C4-2B (cell line): ENCODE measurements at regions not wholly inside any gene's neighbourhood (a gene's known extent, or its start where the extent isn't known, plus 50 kb on each side); places are given as distances from the start of the nearest gene placed in this dataset.

Source experiments
- CTCF ChIP-seq: fragments of 450-650 bp; conservative IDR thresholded peaks from 2 replicates; pipeline ENCODE4 v1.5.1; 2017; ENCODE audit warnings: mild to moderate bottlenecking
- ZFX ChIP-seq: fragments of 450-650 bp; IDR thresholded peaks from 2 replicates; pipeline ENCODE4 v1.6.1; 2017

DNA sequence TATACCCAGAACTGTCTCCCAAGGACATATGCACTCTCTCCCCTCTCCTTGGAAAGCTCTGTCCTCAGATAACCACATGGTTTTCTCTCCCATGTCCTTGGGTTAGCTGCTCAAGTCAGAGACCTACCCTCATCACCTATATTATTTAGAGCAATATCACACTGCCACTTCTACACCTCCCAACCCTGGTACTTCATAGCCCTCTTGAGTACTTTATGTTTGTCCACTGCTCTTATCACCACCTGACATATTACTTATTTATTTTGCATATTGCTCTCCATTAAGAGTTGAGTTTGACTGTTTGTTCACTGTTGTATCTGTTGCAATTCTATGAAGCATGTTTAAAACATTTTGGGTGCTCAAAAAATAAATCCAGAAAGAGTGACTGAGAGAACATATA lies 126.3 kb upstream of the ATP1B1 start:
- TF ChIP-seq CTCF = no peak
- TF ChIP-seq ZFX = no peak
